ENCODE measurements at regions not wholly inside any gene's neighbourhood (a gene's known extent, or its start where the extent isn't known, plus 50 kb on each side); places are given as distances from the start of the nearest gene placed in this dataset.
"Not testable (repeated sequence)": the region's sequence is repeated elsewhere in the genome, so short reads cannot be mapped to it uniquely, and the experiment has no call there.

- Histone ChIP-seq H3K4me2 (ENCODE audit: low read length) (no peak overlapping the region), H3K4me1 (ENCODE audit: control insufficient read depth in 1 of 2, insufficient read depth in 2 of 2, low read length in 2 of 2) (no peaks in the 10 kb centered on the region), H3K9ac (ENCODE audit: low read length) (no peak overlapping the region), H4K20me1 (ENCODE audit: insufficient read depth) (no peaks in the 10 kb centered on the region), H3K79me2 (ENCODE audit: insufficient read depth, low read length) (no peaks in the 10 kb centered on the region), H3K36me3 (ENCODE audit: control insufficient read depth in 1 of 2, insufficient read depth in 2 of 2, low read length in 2 of 2) (no peaks in the 10 kb centered on the region), H3K27ac (ENCODE audit: low read depth, low read length) (no peak overlapping the region), H3K27me3 (ENCODE audit: insufficient read depth, low read length) (no peaks in the 10 kb centered on the region), H3K9me2 (ENCODE audit: insufficient read depth) (no peaks in the 10 kb centered on the region), H3K4me3 (replicated peaks in 1 of 2; ENCODE audit: low read depth in 1 of 2, low read length in 2 of 2) (no peak overlapping the region), H3K9me3 (ENCODE audit: control insufficient read depth in 1 of 2, insufficient read depth in 1 of 2, low read depth in 1 of 2, low read length in 2 of 2) (no peaks in the 10 kb centered on the region), H2AFZ (ENCODE audit: low read depth, low read length, poor library complexity, severe bottlenecking) (no peak overlapping the region)
- TF ChIP-seq YY1 (IDR thresholded peaks at IDR 0.05; ENCODE audit: extremely low read depth, insufficient replicate concordance, low read depth, low read length) (no peak), ZNF274 (IDR thresholded peaks at IDR 0.05; ENCODE audit: low read depth, low read length) (no peak), ELF1 (IDR thresholded peaks at IDR 0.05; ENCODE audit: borderline replicate concordance, low read depth) (no peak), FOSL1 (IDR thresholded peaks at IDR 0.05; ENCODE audit: low read depth) (no peak), POLR2AphosphoS5 (IDR thresholded peaks at IDR 0.05; ENCODE audit: low read depth, low read length) (no peak), CBX3 (IDR thresholded peaks at IDR 0.05; ENCODE audit: low read depth) (no peak), TCF7L2 (IDR thresholded peaks at IDR 0.05; ENCODE audit: borderline replicate concordance, extremely low read depth, insufficient read depth, insufficient read length) (no peak), EZH2 (IDR thresholded peaks at IDR 0.05) (no peak), JUND (IDR thresholded peaks at IDR 0.05) (no peak)
- ChIA-PET CTCF (no interaction called here), RAD21 (ENCODE audit: low non-redundant PET in 1 of 2, low total read pairs in 2 of 2, uncharacterized antibody in 2 of 2, unreplicated experiment in 2 of 2) (no interaction called here), POLR2A (no interaction called here)
- no peak for ATAC-seq
- intact Hi-C loops (cut with micrococcal nuclease): no loop called here
- BruUV-seq (replicated peaks): no TSS peak
- no peak for DNase-seq (ENCODE audit: low read depth, low spot score)
These were observed 92.4 kb upstream of the CEP78 start for GRCh38 chr9:78143281-78144007.

GRCh38 chr9:78142264-78142663 lies 93.6 kb upstream of the CEP78 start:
- RAD21 ChIA-PET (ENCODE audit: low non-redundant PET in 1 of 2, low total read pairs in 2 of 2, uncharacterized antibody in 2 of 2, unreplicated experiment in 2 of 2); BruUV-seq (replicated peaks); H3K4me1 ChIP-seq (ENCODE audit: control insufficient read depth in 1 of 2, insufficient read depth in 2 of 2, low read length in 2 of 2); H3K79me2 ChIP-seq (ENCODE audit: insufficient read depth, low read length); intact Hi-C loops (cut with micrococcal nuclease); H3K4me3 ChIP-seq (replicated peaks in 1 of 2; ENCODE audit: low read depth in 1 of 2, low read length in 2 of 2); H2AFZ ChIP-seq (ENCODE audit: low read depth, low read length, poor library complexity, severe bottlenecking); H3K4me2 ChIP-seq (ENCODE audit: low read length); ATAC-seq; DNase-seq (ENCODE audit: low read depth, low spot score); POLR2A ChIA-PET; H3K9me2 ChIP-seq (ENCODE audit: insufficient read depth); H4K20me1 ChIP-seq (ENCODE audit: insufficient read depth); H3K9ac ChIP-seq (ENCODE audit: low read length); H3K9me3 ChIP-seq (ENCODE audit: control insufficient read depth in 1 of 2, insufficient read depth in 1 of 2, low read depth in 1 of 2, low read length in 2 of 2); H3K27ac ChIP-seq (ENCODE audit: low read depth, low read length); H3K27me3 ChIP-seq (ENCODE audit: insufficient read depth, low read length); CTCF ChIA-PET; H3K36me3 ChIP-seq (ENCODE audit: control insufficient read depth in 1 of 2, insufficient read depth in 2 of 2, low read length in 2 of 2): not testable (repeated sequence)

All from HCT116 (cell line).